ENCODE measurements at regions not wholly inside any gene's neighbourhood (a gene's known extent, or its start where the extent isn't known, plus 50 kb on each side); places are given as distances from the start of the nearest gene placed in this dataset.

DNA sequence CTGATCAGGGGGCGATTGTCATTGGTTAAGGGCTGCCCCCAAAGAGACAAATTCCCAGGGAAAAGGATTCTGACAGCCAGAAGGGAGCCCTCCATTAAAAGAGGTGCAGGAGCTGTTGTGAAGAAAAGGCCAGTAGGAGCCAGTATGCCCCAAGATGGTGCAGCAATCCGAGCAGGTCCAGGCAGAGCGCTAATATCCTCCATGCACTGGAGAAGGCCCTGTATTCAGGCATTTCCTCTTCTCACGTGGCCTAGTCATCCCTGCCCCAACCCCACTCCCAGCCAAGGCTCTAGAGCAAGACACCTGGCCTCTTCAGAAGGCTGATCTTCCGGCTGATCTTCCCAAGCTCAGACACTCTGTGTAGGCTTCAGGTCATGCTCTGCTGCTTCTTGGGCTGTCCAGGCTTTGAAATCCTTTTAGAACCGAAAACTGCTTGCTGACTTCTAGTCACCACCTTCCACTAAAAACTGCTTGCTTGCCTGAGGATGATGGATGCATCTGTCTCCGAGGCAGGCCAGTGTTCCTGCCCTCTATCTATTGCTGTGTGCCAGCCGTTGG, 77.4 kb downstream of the CYP26A1 start:
- TF ChIP-seq, protein P1, sequence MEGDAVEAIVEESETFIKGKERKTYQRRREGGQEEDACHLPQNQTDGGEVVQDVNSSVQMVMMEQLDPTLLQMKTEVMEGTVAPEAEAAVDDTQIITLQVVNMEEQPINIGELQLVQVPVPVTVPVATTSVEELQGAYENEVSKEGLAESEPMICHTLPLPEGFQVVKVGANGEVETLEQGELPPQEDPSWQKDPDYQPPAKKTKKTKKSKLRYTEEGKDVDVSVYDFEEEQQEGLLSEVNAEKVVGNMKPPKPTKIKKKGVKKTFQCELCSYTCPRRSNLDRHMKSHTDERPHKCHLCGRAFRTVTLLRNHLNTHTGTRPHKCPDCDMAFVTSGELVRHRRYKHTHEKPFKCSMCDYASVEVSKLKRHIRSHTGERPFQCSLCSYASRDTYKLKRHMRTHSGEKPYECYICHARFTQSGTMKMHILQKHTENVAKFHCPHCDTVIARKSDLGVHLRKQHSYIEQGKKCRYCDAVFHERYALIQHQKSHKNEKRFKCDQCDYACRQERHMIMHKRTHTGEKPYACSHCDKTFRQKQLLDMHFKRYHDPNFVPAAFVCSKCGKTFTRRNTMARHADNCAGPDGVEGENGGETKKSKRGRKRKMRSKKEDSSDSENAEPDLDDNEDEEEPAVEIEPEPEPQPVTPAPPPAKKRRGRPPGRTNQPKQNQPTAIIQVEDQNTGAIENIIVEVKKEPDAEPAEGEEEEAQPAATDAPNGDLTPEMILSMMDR (IDR thresholded peaks at IDR 0.05; ENCODE audit: low read depth, low read length, missing input control), result no peak
- TF ChIP-seq EGR1 (IDR thresholded peaks at IDR 0.05; ENCODE audit: low read depth in 2 of 2) (no peak), TAF1 (conservative IDR thresholded peaks at IDR 0.05) (no peak), FOXA1 (IDR thresholded peaks at IDR 0.05) (no peak), JUND (IDR thresholded peaks at IDR 0.05) (no peak), RXRA (IDR thresholded peaks at IDR 0.05) (no peak)
- TF ChIP-seq, protein P2, sequence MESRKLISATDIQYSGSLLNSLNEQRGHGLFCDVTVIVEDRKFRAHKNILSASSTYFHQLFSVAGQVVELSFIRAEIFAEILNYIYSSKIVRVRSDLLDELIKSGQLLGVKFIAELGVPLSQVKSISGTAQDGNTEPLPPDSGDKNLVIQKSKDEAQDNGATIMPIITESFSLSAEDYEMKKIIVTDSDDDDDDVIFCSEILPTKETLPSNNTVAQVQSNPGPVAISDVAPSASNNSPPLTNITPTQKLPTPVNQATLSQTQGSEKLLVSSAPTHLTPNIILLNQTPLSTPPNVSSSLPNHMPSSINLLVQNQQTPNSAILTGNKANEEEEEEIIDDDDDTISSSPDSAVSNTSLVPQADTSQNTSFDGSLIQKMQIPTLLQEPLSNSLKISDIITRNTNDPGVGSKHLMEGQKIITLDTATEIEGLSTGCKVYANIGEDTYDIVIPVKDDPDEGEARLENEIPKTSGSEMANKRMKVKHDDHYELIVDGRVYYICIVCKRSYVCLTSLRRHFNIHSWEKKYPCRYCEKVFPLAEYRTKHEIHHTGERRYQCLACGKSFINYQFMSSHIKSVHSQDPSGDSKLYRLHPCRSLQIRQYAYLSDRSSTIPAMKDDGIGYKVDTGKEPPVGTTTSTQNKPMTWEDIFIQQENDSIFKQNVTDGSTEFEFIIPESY (IDR thresholded peaks at IDR 0.05), result no peak
- TF ChIP-seq, protein P3, sequence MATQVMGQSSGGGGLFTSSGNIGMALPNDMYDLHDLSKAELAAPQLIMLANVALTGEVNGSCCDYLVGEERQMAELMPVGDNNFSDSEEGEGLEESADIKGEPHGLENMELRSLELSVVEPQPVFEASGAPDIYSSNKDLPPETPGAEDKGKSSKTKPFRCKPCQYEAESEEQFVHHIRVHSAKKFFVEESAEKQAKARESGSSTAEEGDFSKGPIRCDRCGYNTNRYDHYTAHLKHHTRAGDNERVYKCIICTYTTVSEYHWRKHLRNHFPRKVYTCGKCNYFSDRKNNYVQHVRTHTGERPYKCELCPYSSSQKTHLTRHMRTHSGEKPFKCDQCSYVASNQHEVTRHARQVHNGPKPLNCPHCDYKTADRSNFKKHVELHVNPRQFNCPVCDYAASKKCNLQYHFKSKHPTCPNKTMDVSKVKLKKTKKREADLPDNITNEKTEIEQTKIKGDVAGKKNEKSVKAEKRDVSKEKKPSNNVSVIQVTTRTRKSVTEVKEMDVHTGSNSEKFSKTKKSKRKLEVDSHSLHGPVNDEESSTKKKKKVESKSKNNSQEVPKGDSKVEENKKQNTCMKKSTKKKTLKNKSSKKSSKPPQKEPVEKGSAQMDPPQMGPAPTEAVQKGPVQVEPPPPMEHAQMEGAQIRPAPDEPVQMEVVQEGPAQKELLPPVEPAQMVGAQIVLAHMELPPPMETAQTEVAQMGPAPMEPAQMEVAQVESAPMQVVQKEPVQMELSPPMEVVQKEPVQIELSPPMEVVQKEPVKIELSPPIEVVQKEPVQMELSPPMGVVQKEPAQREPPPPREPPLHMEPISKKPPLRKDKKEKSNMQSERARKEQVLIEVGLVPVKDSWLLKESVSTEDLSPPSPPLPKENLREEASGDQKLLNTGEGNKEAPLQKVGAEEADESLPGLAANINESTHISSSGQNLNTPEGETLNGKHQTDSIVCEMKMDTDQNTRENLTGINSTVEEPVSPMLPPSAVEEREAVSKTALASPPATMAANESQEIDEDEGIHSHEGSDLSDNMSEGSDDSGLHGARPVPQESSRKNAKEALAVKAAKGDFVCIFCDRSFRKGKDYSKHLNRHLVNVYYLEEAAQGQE (IDR thresholded peaks at IDR 0.05), result no peak

All from liver (tissue), 3 donors.